ENCODE measurements at regions not wholly inside any gene's neighbourhood (a gene's known extent, or its start where the extent isn't known, plus 50 kb on each side); places are given as distances from the start of the nearest gene placed in this dataset.

- TF ChIP-seq ZNF277 (CRISPR knock-in tag; IDR thresholded peaks at IDR 0.05; ENCODE audit: borderline replicate concordance), result no peak
- no peak for TF ChIP-seq TFAM (CRISPR knock-in tag; conservative IDR thresholded peaks at IDR 0.05)
These were observed 66.3 kb upstream of the HABP2 start (continued) for GRCh38 chr10:113486531-113486930.

GRCh38 chr10:113487154-113487553, 65.7 kb upstream of the HABP2 start:
- in situ Hi-C loops (cut with MboI), result no loop called here
- no peak for DNase-seq (ENCODE audit: extremely low read depth in 1 of 4, low spot score in 3 of 4)
- H3K36me3 ChIP-seq (ENCODE audit: control insufficient read depth, insufficient read depth, low read length), result no peaks in the 10 kb centered on the region
- H2AFZ ChIP-seq (ENCODE audit: low read depth, low read length), result no peak overlapping the region
- H3K27ac ChIP-seq (ENCODE audit: extremely low read depth, low read depth, low read length), result no peak overlapping the region
- H3K79me2 ChIP-seq (ENCODE audit: control insufficient read depth, insufficient read depth, low read length), result no peaks in the 10 kb centered on the region
- FAIRE-seq, result no peak
- no peak for ATAC-seq
- H3K27me3 ChIP-seq (ENCODE audit: control insufficient read depth in 2 of 2, insufficient read depth in 2 of 2, low read length in 2 of 2), result no peaks in the 10 kb centered on the region
- no peaks in the 10 kb centered on the region for H3K9me1 ChIP-seq (ENCODE audit: control insufficient read depth, insufficient read depth, low read length)
- no peak for TF ChIP-seq KAT8 (IDR thresholded peaks at IDR 0.05; ENCODE audit: low read depth)
- no peak for TF ChIP-seq CTCFL (IDR thresholded peaks at IDR 0.05; ENCODE audit: borderline replicate concordance, insufficient read depth, low read depth, low read length, poor library complexity, severe bottlenecking)
- TF ChIP-seq DACH1 (IDR thresholded peaks at IDR 0.05; ENCODE audit: partially characterized antibody), result no peak
- TF ChIP-seq TEAD2 (tag; IDR thresholded peaks at IDR 0.05), result no peak
- TF ChIP-seq KDM4B (IDR thresholded peaks at IDR 0.05; ENCODE audit: borderline replicate concordance in 2 of 2, low read depth in 1 of 2), result no peak
- H3K4me3 ChIP-seq, result no peak overlapping the region
- H3K4me1 ChIP-seq (replicated peaks in 1 of 2; ENCODE audit: control insufficient read depth in 2 of 2, insufficient read depth in 2 of 2, low read length in 2 of 2), result no peaks in the 10 kb centered on the region
- BruUV-seq (replicated peaks), result no TSS peak
- H3K9me3 ChIP-seq (replicated peaks; ENCODE audit: control insufficient read depth, insufficient read depth, low read depth, low read length), result no peaks in the 10 kb centered on the region
- ChIA-PET CTCF (ENCODE audit: low intra/inter-chr PET ratio) (no interaction called here), POLR2A (interaction anchor here (0.7 kb wide), 1 partner anchor 35 kb away, joined by 3 read pairs; no protein-coding TSS in a partner anchor)
- intact Hi-C loops (cut with micrococcal nuclease), result no loop called here
- no peak overlapping the region for H3K4me2 ChIP-seq (ENCODE audit: insufficient read depth, low read length)
- 0% methylated on average over 1 of the region's 1 CpG for WGBS (ENCODE audit: insufficient coverage, low coverage, missing lambda C conversion rate)
- no peak overlapping the region for H3K9ac ChIP-seq (ENCODE audit: insufficient read depth in 1 of 2, low read depth in 2 of 2, low read length in 2 of 2)
- no peaks in the 10 kb centered on the region for H4K20me1 ChIP-seq (replicated peaks; ENCODE audit: control insufficient read depth, insufficient read depth, low read length)

Measured in K562 (cell line).